ENCODE measurements at regions not wholly inside any gene's neighbourhood (a gene's known extent, or its start where the extent isn't known, plus 50 kb on each side); places are given as distances from the start of the nearest gene placed in this dataset.

DNA sequence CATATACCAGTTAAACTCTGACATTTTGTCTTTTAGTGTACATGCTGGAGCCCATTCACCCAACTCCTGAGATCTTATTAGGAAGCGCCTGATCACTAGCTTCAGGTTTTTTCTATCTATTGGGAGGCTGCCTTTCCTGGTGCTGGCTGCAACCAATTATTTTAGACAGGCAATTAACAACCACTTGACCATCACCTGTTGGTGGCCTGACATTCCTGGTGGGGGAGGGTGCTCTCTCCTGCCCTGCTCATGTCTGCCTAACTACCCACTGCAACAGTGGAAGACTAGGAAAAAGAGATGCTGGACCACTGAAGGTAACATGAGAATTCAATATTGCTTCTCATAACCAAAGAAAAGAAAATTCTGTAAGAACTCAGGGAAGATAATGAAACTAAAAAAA lies 190.3 kb upstream of the GRM3 start:
- no peak overlapping the region for H3K9ac ChIP-seq (ENCODE audit: extremely low read depth, low read length, poor library complexity, severe bottlenecking)
- H3K4me1 ChIP-seq (ENCODE audit: control insufficient read depth, insufficient read depth, low read length), result no peaks in the 10 kb centered on the region
- no peak overlapping the region for H3K4me3 Mint-ChIP-seq
- peak; percentile 70 for DNase-seq
- peaks cover 16% of the 10 kb centered on the region for H3K4me1 Mint-ChIP-seq
- no peak overlapping the region for H3K27ac Mint-ChIP-seq
- TF ChIP-seq CTCF (conservative IDR thresholded peaks at IDR 0.05), result no peak
- H3K36me3 Mint-ChIP-seq (ENCODE audit: low read depth), result no peaks in the 10 kb centered on the region
- no peaks in the 10 kb centered on the region for H3K27me3 Mint-ChIP-seq (ENCODE audit: insufficient read depth)
- no peaks in the 10 kb centered on the region for H3K9me3 Mint-ChIP-seq
- no peaks in the 10 kb centered on the region for H3K27me3 ChIP-seq (ENCODE audit: control insufficient read depth, insufficient read depth, low read length, poor library complexity, severe bottlenecking)
- no peaks in the 10 kb centered on the region for H3K36me3 ChIP-seq (ENCODE audit: control insufficient read depth, insufficient read depth, low read length)
- whole genome bisulfite sequencing, 2 experiments (ENCODE audit: insufficient coverage in 1 of 2, insufficient read length in 1 of 2), result 93% methylated on average over 1 of the region's 1 CpG; no CpG with 5 or more reads in 1 of the 2 experiments
- H3K4me3 ChIP-seq (ENCODE audit: low read length), result no peak overlapping the region
- H3K27ac ChIP-seq (ENCODE audit: low read depth, low read length), result no peak overlapping the region
- H3K9me3 ChIP-seq (ENCODE audit: control insufficient read depth, low read length), result no peaks in the 10 kb centered on the region

- 94 to 96% methylated on average over 2 to 3 of the region's 3 CpGs for WGBS, 2 experiments (ENCODE audit: insufficient coverage in 1 of 2, insufficient read length in 1 of 2)
- H3K4me3 ChIP-seq (ENCODE audit: low read length), result no peak overlapping the region
- no peaks in the 10 kb centered on the region for H3K4me1 ChIP-seq (ENCODE audit: control insufficient read depth, insufficient read depth, low read length)
- Mint-ChIP-seq H3K27ac (no peak overlapping the region), H3K36me3 (ENCODE audit: low read depth) (no peaks in the 10 kb centered on the region), H3K27me3 (ENCODE audit: insufficient read depth) (no peaks in the 10 kb centered on the region), H3K9me3 (no peaks in the 10 kb centered on the region), H3K4me1 (peaks cover 7% of the 10 kb centered on the region), H3K4me3 (no peak overlapping the region)
- DNase-seq, result no peak
- H3K9me3 ChIP-seq (ENCODE audit: control insufficient read depth, low read length), result no peaks in the 10 kb centered on the region
- TF ChIP-seq CTCF (conservative IDR thresholded peaks at IDR 0.05), result no peak
- H3K36me3 ChIP-seq (ENCODE audit: control insufficient read depth, insufficient read depth, low read length), result no peaks in the 10 kb centered on the region
- H3K27me3 ChIP-seq (ENCODE audit: control insufficient read depth, insufficient read depth, low read length, poor library complexity, severe bottlenecking), result no peaks in the 10 kb centered on the region
- H3K27ac ChIP-seq (ENCODE audit: low read depth, low read length), result no peak overlapping the region
- no peak overlapping the region for H3K9ac ChIP-seq (ENCODE audit: extremely low read depth, low read length, poor library complexity, severe bottlenecking)
These were observed 194.9 kb upstream of the GRM3 start for GRCh38 chr7:86448856-86449255.

DNA sequence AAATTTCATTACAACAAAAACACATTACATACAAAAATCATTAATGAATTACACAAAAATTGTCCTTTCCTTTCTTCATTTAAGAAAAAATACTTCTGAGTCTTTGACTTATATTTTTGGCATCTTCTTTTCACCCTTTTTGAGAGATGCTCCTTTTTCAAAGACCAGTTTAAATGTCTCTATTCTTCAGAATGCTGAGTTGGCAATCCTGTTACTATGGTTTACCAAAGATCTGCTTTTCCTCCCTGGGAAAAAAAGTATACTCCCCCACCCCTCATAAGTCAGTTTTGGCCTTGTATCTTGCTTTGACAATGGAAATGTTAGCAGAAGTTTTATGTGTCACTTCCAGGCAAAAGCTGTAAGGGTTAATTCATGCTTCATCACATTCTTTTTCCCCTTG lies 198.4 kb upstream of the GRM3 start:
- Mint-ChIP-seq H3K4me1 (no peaks in the 10 kb centered on the region), H3K27ac (no peak overlapping the region), H3K4me3 (no peak overlapping the region), H3K27me3 (ENCODE audit: insufficient read depth) (no peaks in the 10 kb centered on the region), H3K36me3 (ENCODE audit: low read depth) (no peaks in the 10 kb centered on the region), H3K9me3 (peaks cover 9% of the 10 kb centered on the region)
- H3K36me3 ChIP-seq (ENCODE audit: control insufficient read depth, insufficient read depth, low read length), result no peaks in the 10 kb centered on the region
- H3K27ac ChIP-seq (ENCODE audit: low read depth, low read length), result no peak overlapping the region
- no peak for TF ChIP-seq CTCF (conservative IDR thresholded peaks at IDR 0.05)
- no peaks in the 10 kb centered on the region for H3K9me3 ChIP-seq (ENCODE audit: control insufficient read depth, low read length)
- H3K9ac ChIP-seq (ENCODE audit: extremely low read depth, low read length, poor library complexity, severe bottlenecking), result no peak overlapping the region
- no peak overlapping the region for H3K4me3 ChIP-seq (ENCODE audit: low read length)
- H3K27me3 ChIP-seq (ENCODE audit: control insufficient read depth, insufficient read depth, low read length, poor library complexity, severe bottlenecking), result no peaks in the 10 kb centered on the region
- DNase-seq, result no peak
- no peaks in the 10 kb centered on the region for H3K4me1 ChIP-seq (ENCODE audit: control insufficient read depth, insufficient read depth, low read length)
